K562 (cell line): ENCODE measurements at regions not wholly inside any gene's neighbourhood (a gene's known extent, or its start where the extent isn't known, plus 50 kb on each side); places are given as distances from the start of the nearest gene placed in this dataset.

Source experiments
- CCAR2 ChIP-seq: fragments of 200-400 bp; formaldehyde crosslinking; IDR thresholded peaks from 2 replicates; pipeline ENCODE4 v1.6.1; 2017; ENCODE audit warnings: mild to moderate bottlenecking, low read depth, low read length
- EZH2 ChIP-seq: IDR thresholded peaks from 2 replicates; pipeline ENCODE4 v1.6.1; 2012; ENCODE audit warnings: low read depth, mild to moderate bottlenecking, inconsistent platforms, low read length, borderline replicate concordance
- POLR2A ChIP-seq: fragments of 450-650 bp; conservative IDR thresholded peaks from 2 replicates; pipeline ENCODE4 v1.6.1; 2016
- SAP30 ChIP-seq: fragments of 200-600 bp; sonication (generic); IDR thresholded peaks from 2 replicates; pipeline ENCODE4 v1.6.1; 2012; ENCODE audit warnings: borderline replicate concordance, low read depth, mild to moderate bottlenecking, moderate library complexity, low read length, control low read depth, inconsistent platforms; ENCODE audit not compliant: insufficient read depth, poor library complexity, severe bottlenecking
- TOE1 ChIP-seq, 2 experiments: fragments of 450-650 bp in 1 of 2; sonication (generic) in 1 of 2; formaldehyde crosslinking in 1 of 2; IDR thresholded peaks; 2 replicates each; pipeline versions ENCODE4 v1.7.1 to v1.8.0; 2016 to 2022; ENCODE audit warnings: borderline replicate concordance in 2 of 2, mild to moderate bottlenecking in 2 of 2, antibody characterized with exemption in 1 of 2, inconsistent platforms in 1 of 2, low read depth in 1 of 2, missing genetic modification reagents in 1 of 2, moderate library complexity in 1 of 2
- UBTF ChIP-seq, 2 experiments: IDR thresholded peaks; 2 replicates each; pipeline ENCODE4 v1.6.1; 2012; ENCODE audit warnings: improper control_type of control experiment in 2 of 2, low read depth in 2 of 2, low read length in 2 of 2, borderline replicate concordance in 1 of 2
- TF ChIP-seq, protein P1 (sequence below): fragments of 450-650 bp; formaldehyde crosslinking; IDR thresholded peaks from 2 replicates; pipeline ENCODE4 v1.4.0; 2020; ENCODE audit warnings: mild to moderate bottlenecking, moderate library complexity
- TF ChIP-seq, protein P2 (sequence below): sonication (generic); formaldehyde crosslinking; IDR thresholded peaks from 2 replicates; pipeline ENCODE4 v1.8.1; 2023; ENCODE audit warnings: mild to moderate bottlenecking, missing genetic modification reagents, moderate library complexity

GRCh38 chr12:4852911-4853310, 56.8 kb upstream of the KCNA1 start:
- no peak for TF ChIP-seq EZH2
- no peak for TF ChIP-seq SAP30
- TF ChIP-seq TOE1 (IDR thresholded peaks at IDR 0.05; ENCODE audit: borderline replicate concordance): no peak
- no peak for TF ChIP-seq TOE1 (CRISPR knock-in tag; IDR thresholded peaks at IDR 0.05; ENCODE audit: borderline replicate concordance, low read depth)
- TF ChIP-seq, protein P1, sequence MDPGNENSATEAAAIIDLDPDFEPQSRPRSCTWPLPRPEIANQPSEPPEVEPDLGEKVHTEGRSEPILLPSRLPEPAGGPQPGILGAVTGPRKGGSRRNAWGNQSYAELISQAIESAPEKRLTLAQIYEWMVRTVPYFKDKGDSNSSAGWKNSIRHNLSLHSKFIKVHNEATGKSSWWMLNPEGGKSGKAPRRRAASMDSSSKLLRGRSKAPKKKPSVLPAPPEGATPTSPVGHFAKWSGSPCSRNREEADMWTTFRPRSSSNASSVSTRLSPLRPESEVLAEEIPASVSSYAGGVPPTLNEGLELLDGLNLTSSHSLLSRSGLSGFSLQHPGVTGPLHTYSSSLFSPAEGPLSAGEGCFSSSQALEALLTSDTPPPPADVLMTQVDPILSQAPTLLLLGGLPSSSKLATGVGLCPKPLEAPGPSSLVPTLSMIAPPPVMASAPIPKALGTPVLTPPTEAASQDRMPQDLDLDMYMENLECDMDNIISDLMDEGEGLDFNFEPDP: no peak
- TF ChIP-seq POLR2A: no peak
- TF ChIP-seq UBTF (IDR thresholded peaks at IDR 0.05; ENCODE audit: borderline replicate concordance in 1 of 2, low read depth in 2 of 2, low read length in 2 of 2): no peak
- no peak for TF ChIP-seq CCAR2
- TF ChIP-seq, protein P2, sequence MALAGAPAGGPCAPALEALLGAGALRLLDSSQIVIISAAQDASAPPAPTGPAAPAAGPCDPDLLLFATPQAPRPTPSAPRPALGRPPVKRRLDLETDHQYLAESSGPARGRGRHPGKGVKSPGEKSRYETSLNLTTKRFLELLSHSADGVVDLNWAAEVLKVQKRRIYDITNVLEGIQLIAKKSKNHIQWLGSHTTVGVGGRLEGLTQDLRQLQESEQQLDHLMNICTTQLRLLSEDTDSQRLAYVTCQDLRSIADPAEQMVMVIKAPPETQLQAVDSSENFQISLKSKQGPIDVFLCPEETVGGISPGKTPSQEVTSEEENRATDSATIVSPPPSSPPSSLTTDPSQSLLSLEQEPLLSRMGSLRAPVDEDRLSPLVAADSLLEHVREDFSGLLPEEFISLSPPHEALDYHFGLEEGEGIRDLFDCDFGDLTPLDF (CRISPR knock-in tag): no peak
